ENCODE measurements at regions not wholly inside any gene's neighbourhood (a gene's known extent, or its start where the extent isn't known, plus 50 kb on each side); places are given as distances from the start of the nearest gene placed in this dataset.

GRCh38 chr12:65658360-65658759 lies 165.9 kb upstream of the HMGA2 start:
- H3K4me1 Mint-ChIP-seq (ENCODE audit: low read depth), result peaks cover 8% of the 10 kb centered on the region
- H3K9me3 Mint-ChIP-seq, result peaks cover 3% of the 10 kb centered on the region
- no peaks in the 10 kb centered on the region for H3K27me3 Mint-ChIP-seq (ENCODE audit: insufficient read depth)
- no peak overlapping the region for H3K27ac Mint-ChIP-seq
- intact Hi-C loops (cut with micrococcal nuclease), result loop anchor here (10.0 kb wide), 1 partner anchor 414 kb away; no protein-coding TSS in a partner anchor
- no peak overlapping the region for H3K4me3 Mint-ChIP-seq
- no peak for DNase-seq (ENCODE audit: low spot score)
- H3K36me3 Mint-ChIP-seq (ENCODE audit: low read depth), result no peaks in the 10 kb centered on the region

- H3K36me3 Mint-ChIP-seq (ENCODE audit: low read depth), result no peaks in the 10 kb centered on the region
- H3K9me3 Mint-ChIP-seq, result peaks cover 8% of the 10 kb centered on the region
- no peak for DNase-seq (ENCODE audit: low spot score)
- H3K4me1 Mint-ChIP-seq (ENCODE audit: low read depth), result peaks cover 8% of the 10 kb centered on the region
- no peak overlapping the region for H3K4me3 Mint-ChIP-seq
- no peak overlapping the region for H3K27ac Mint-ChIP-seq
- no peaks in the 10 kb centered on the region for H3K27me3 Mint-ChIP-seq (ENCODE audit: insufficient read depth)
- intact Hi-C loops (cut with micrococcal nuclease), result loop anchor here (10.0 kb wide), 1 partner anchor 415 kb away; no protein-coding TSS in a partner anchor
Observed at GRCh38 chr12:65659681-65660080, 164.6 kb upstream of the HMGA2 start.

- Mint-ChIP-seq H3K36me3 (ENCODE audit: low read depth) (no peaks in the 10 kb centered on the region), H3K27me3 (ENCODE audit: insufficient read depth) (no peaks in the 10 kb centered on the region)
Observed at GRCh38 chr12:65660096-65660495, 164.2 kb upstream of the HMGA2 start.

GRCh38 chr12:65660836-65661235 lies 163.4 kb upstream of the HMGA2 start:
- H3K27ac Mint-ChIP-seq, result no peak overlapping the region
- intact Hi-C loops (cut with micrococcal nuclease), result no loop called here
- no peak for DNase-seq (ENCODE audit: low spot score)
- H3K4me1 Mint-ChIP-seq (ENCODE audit: low read depth), result peaks cover 8% of the 10 kb centered on the region
- no peaks in the 10 kb centered on the region for H3K36me3 Mint-ChIP-seq (ENCODE audit: low read depth)
- no peak overlapping the region for H3K4me3 Mint-ChIP-seq
- H3K27me3 Mint-ChIP-seq (ENCODE audit: insufficient read depth), result no peaks in the 10 kb centered on the region
- H3K9me3 Mint-ChIP-seq, result peaks cover 11% of the 10 kb centered on the region

More at GRCh38 chr12:65660096-65660495, 164.2 kb upstream of the HMGA2 start:
- Mint-ChIP-seq H3K9me3 (peaks cover 11% of the 10 kb centered on the region), H3K27ac (no peak overlapping the region), H3K4me1 (ENCODE audit: low read depth) (peaks cover 8% of the 10 kb centered on the region), H3K4me3 (no peak overlapping the region)
- intact Hi-C loops (cut with micrococcal nuclease), result no loop called here
- no peak for DNase-seq (ENCODE audit: low spot score)

GRCh38 chr12:65662590-65662989 lies 161.7 kb upstream of the HMGA2 start:
- no peak overlapping the region for H3K27ac Mint-ChIP-seq
- H3K36me3 Mint-ChIP-seq (ENCODE audit: low read depth), result no peaks in the 10 kb centered on the region
- no peak for DNase-seq (ENCODE audit: low spot score)
- H3K4me3 Mint-ChIP-seq, result no peak overlapping the region
- H3K9me3 Mint-ChIP-seq, result peaks cover 9% of the 10 kb centered on the region
- intact Hi-C loops (cut with micrococcal nuclease), result no loop called here
- no peaks in the 10 kb centered on the region for H3K4me1 Mint-ChIP-seq (ENCODE audit: low read depth)
- no peaks in the 10 kb centered on the region for H3K27me3 Mint-ChIP-seq (ENCODE audit: insufficient read depth)

- H3K27me3 Mint-ChIP-seq (ENCODE audit: insufficient read depth), result no peaks in the 10 kb centered on the region
Observed at GRCh38 chr12:65663097-65663496, 161.2 kb upstream of the HMGA2 start.

GRCh38 chr12:65663648-65664047 lies 160.6 kb upstream of the HMGA2 start:
- H3K4me3 Mint-ChIP-seq, result no peak overlapping the region
- H3K36me3 Mint-ChIP-seq (ENCODE audit: low read depth), result no peaks in the 10 kb centered on the region
- H3K27ac Mint-ChIP-seq, result no peak overlapping the region
- no peaks in the 10 kb centered on the region for H3K27me3 Mint-ChIP-seq (ENCODE audit: insufficient read depth)
- intact Hi-C loops (cut with micrococcal nuclease), result no loop called here
- no peak for DNase-seq (ENCODE audit: low spot score)
- peaks cover 9% of the 10 kb centered on the region for H3K9me3 Mint-ChIP-seq
- no peaks in the 10 kb centered on the region for H3K4me1 Mint-ChIP-seq (ENCODE audit: low read depth)

More at GRCh38 chr12:65663097-65663496, 161.2 kb upstream of the HMGA2 start:
- Mint-ChIP-seq H3K4me1 (ENCODE audit: low read depth) (no peaks in the 10 kb centered on the region), H3K9me3 (peaks cover 9% of the 10 kb centered on the region), H3K4me3 (no peak overlapping the region), H3K27ac (no peak overlapping the region), H3K36me3 (ENCODE audit: low read depth) (no peaks in the 10 kb centered on the region)
- intact Hi-C loops (cut with micrococcal nuclease), result no loop called here
- no peak for DNase-seq (ENCODE audit: low spot score)

- Mint-ChIP-seq H3K27ac (no peak overlapping the region), H3K36me3 (ENCODE audit: low read depth) (no peaks in the 10 kb centered on the region), H3K27me3 (ENCODE audit: insufficient read depth) (no peaks in the 10 kb centered on the region), H3K4me1 (ENCODE audit: low read depth) (no peaks in the 10 kb centered on the region), H3K9me3 (peaks cover 9% of the 10 kb centered on the region), H3K4me3 (no peak overlapping the region)
- intact Hi-C loops (cut with micrococcal nuclease), result loop anchor here (5.0 kb wide), 1 partner anchor 78 kb away; no protein-coding TSS in a partner anchor
- no peak for DNase-seq (ENCODE audit: low spot score)
Observed at GRCh38 chr12:65664715-65665250, 159.5 kb upstream of the HMGA2 start.

- Mint-ChIP-seq H3K36me3 (ENCODE audit: low read depth) (no peaks in the 10 kb centered on the region), H3K4me1 (ENCODE audit: low read depth) (no peaks in the 10 kb centered on the region), H3K27me3 (ENCODE audit: insufficient read depth) (no peaks in the 10 kb centered on the region), H3K4me3 (no peak overlapping the region), H3K9me3 (peaks cover 9% of the 10 kb centered on the region), H3K27ac (no peak overlapping the region)
- intact Hi-C loops (cut with micrococcal nuclease), result loop anchor here (5.0 kb wide), 1 partner anchor 76 kb away; no protein-coding TSS in a partner anchor
- no peak for DNase-seq (ENCODE audit: low spot score)
Observed at GRCh38 chr12:65665817-65666216, 158.5 kb upstream of the HMGA2 start.

GRCh38 chr12:65666876-65667275 lies 157.4 kb upstream of the HMGA2 start:
- intact Hi-C loops (cut with micrococcal nuclease), result loop anchor here (1.0 to 5.0 kb wide), 2 partner anchors 11 to 75 kb away; no protein-coding TSS in a partner anchor
- Mint-ChIP-seq H3K27me3 (ENCODE audit: insufficient read depth) (no peaks in the 10 kb centered on the region), H3K4me3 (no peak overlapping the region), H3K4me1 (ENCODE audit: low read depth) (no peaks in the 10 kb centered on the region), H3K36me3 (ENCODE audit: low read depth) (no peaks in the 10 kb centered on the region), H3K27ac (peak overlapping the region; percentile 75), H3K9me3 (peaks cover 9% of the 10 kb centered on the region)
- DNase-seq (ENCODE audit: low spot score), result no peak

GRCh38 chr12:65667932-65668331 lies 156.4 kb upstream of the HMGA2 start:
- Mint-ChIP-seq H3K9me3 (peaks cover 9% of the 10 kb centered on the region), H3K4me1 (ENCODE audit: low read depth) (no peaks in the 10 kb centered on the region), H3K27ac (no peak overlapping the region), H3K27me3 (ENCODE audit: insufficient read depth) (no peaks in the 10 kb centered on the region), H3K36me3 (ENCODE audit: low read depth) (no peaks in the 10 kb centered on the region), H3K4me3 (no peak overlapping the region)
- intact Hi-C loops (cut with micrococcal nuclease), result loop anchor here (1.0 to 5.0 kb wide), 2 partner anchors 12 to 74 kb away; no protein-coding TSS in a partner anchor
- no peak for DNase-seq (ENCODE audit: low spot score)

GRCh38 chr12:65668981-65669695 lies 155.1 kb upstream of the HMGA2 start:
- no peaks in the 10 kb centered on the region for H3K4me1 Mint-ChIP-seq (ENCODE audit: low read depth)
- no peak overlapping the region for H3K27ac Mint-ChIP-seq
- intact Hi-C loops (cut with micrococcal nuclease), result loop anchor here (5.0 kb wide), 1 partner anchor 73 kb away; no protein-coding TSS in a partner anchor
- no peak for DNase-seq (ENCODE audit: low spot score)
- no peak overlapping the region for H3K4me3 Mint-ChIP-seq
- no peaks in the 10 kb centered on the region for H3K36me3 Mint-ChIP-seq (ENCODE audit: low read depth)
- no peaks in the 10 kb centered on the region for H3K27me3 Mint-ChIP-seq (ENCODE audit: insufficient read depth)
- peaks cover 5% of the 10 kb centered on the region for H3K9me3 Mint-ChIP-seq

GRCh38 chr12:65670775-65671174 lies 153.5 kb upstream of the HMGA2 start:
- H3K9me3 Mint-ChIP-seq, result no peaks in the 10 kb centered on the region
- no peak overlapping the region for H3K4me3 Mint-ChIP-seq
- intact Hi-C loops (cut with micrococcal nuclease), result loop anchor here (5.0 kb wide), 1 partner anchor 68 kb away; no protein-coding TSS in a partner anchor
- H3K4me1 Mint-ChIP-seq (ENCODE audit: low read depth), result no peaks in the 10 kb centered on the region
- no peaks in the 10 kb centered on the region for H3K27me3 Mint-ChIP-seq (ENCODE audit: insufficient read depth)
- H3K36me3 Mint-ChIP-seq (ENCODE audit: low read depth), result no peaks in the 10 kb centered on the region
- DNase-seq (ENCODE audit: low spot score), result no peak
- H3K27ac Mint-ChIP-seq, result no peak overlapping the region
